Prostate gland (tissue), 2 donors: ENCODE measurements at regions not wholly inside any gene's neighbourhood (a gene's known extent, or its start where the extent isn't known, plus 50 kb on each side); places are given as distances from the start of the nearest gene placed in this dataset.

Source experiments
- DNase-seq: peaks from one replicate; pipeline ENCODE4 v3.0.0-alpha.2; 2019; ENCODE audit warnings: low spot score
- H3K27ac ChIP-seq, 2 donors: fragments of 200-600 bp; sonication (generic); 2 replicates each; pipeline ENCODE4 v1.5.1; 2017 to 2019
- H3K27me3 ChIP-seq: fragments of 200-600 bp; sonication (generic); replicated peaks from 2 replicates; pipeline ENCODE4 v1.5.1; 2019; ENCODE audit not compliant: insufficient read depth
- H3K36me3 ChIP-seq, 2 donors: fragments of 200-600 bp; sonication (generic); 1 replicate in 1 of 2; 2 replicates in 1 of 2; pipeline versions ENCODE4 v1.5.1 to v1.8.1; 2017 to 2019
- H3K4me1 ChIP-seq: fragments of 200-600 bp; sonication (generic); replicated peaks from 2 replicates; pipeline ENCODE4 v1.5.1; 2019
- H3K4me3 ChIP-seq, 2 donors: fragments of 200-600 bp; sonication (generic); 2 replicates each; pipeline ENCODE4 v1.5.1; 2017 to 2019
- H3K9me3 ChIP-seq: fragments of 200-600 bp; sonication (generic); 2 replicates; pipeline ENCODE4 v1.5.1; 2017
- POLR2A ChIP-seq: fragments of 450-650 bp; IDR thresholded peaks from one replicate; pipeline ENCODE4 v1.6.1; 2016; ENCODE audit warnings: antibody characterized with exemption, mild to moderate bottlenecking
- POLR2AphosphoS5 ChIP-seq: sonication (generic); formaldehyde crosslinking; IDR thresholded peaks from one replicate; pipeline ENCODE4 v1.6.1; 2017; ENCODE audit warnings: antibody characterized with exemption
- WGBS: methylation state at CpG from one replicate; pipeline ENCODE4 v1.1.5; 2018; 5-methylcytosine and 5-hydroxymethylcytosine counted together
- intact Hi-C: fragments of 100-400 bp; cut with DNase I; formaldehyde crosslinking; loops from one replicate; pipeline ENCODE4 v1.14.2; 2022
- TF ChIP-seq, protein P1 (sequence below), 4 experiments: fragments of 200-600 bp in 2 of 4; fragments of 450-650 bp in 2 of 4; sonication (generic) in 2 of 4; IDR thresholded peaks; 1 replicate in 3 of 4; 2 replicates in 1 of 4; pipeline ENCODE4 v1.5.1; 2016 to 2019; ENCODE audit warnings: antibody characterized with exemption in 4 of 4, mild to moderate bottlenecking in 2 of 4, moderate library complexity in 2 of 4

GRCh38 chr21:37982496-37983318, 66.5 kb upstream of the KCNJ6 start:
- intact Hi-C loops = no loop called here
- no peak for TF ChIP-seq POLR2A
- TF ChIP-seq, protein P1, sequence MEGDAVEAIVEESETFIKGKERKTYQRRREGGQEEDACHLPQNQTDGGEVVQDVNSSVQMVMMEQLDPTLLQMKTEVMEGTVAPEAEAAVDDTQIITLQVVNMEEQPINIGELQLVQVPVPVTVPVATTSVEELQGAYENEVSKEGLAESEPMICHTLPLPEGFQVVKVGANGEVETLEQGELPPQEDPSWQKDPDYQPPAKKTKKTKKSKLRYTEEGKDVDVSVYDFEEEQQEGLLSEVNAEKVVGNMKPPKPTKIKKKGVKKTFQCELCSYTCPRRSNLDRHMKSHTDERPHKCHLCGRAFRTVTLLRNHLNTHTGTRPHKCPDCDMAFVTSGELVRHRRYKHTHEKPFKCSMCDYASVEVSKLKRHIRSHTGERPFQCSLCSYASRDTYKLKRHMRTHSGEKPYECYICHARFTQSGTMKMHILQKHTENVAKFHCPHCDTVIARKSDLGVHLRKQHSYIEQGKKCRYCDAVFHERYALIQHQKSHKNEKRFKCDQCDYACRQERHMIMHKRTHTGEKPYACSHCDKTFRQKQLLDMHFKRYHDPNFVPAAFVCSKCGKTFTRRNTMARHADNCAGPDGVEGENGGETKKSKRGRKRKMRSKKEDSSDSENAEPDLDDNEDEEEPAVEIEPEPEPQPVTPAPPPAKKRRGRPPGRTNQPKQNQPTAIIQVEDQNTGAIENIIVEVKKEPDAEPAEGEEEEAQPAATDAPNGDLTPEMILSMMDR (IDR thresholded peaks at IDR 0.05) = no peak
- no peak for TF ChIP-seq POLR2AphosphoS5
- H3K27ac ChIP-seq = no peak overlapping the region
- no peaks in the 10 kb centered on the region for H3K4me1 ChIP-seq
- no peaks in the 10 kb centered on the region for H3K9me3 ChIP-seq
- no peaks in the 10 kb centered on the region for H3K36me3 ChIP-seq
- no peak overlapping the region for H3K4me3 ChIP-seq
- DNase-seq = no peak
- WGBS = 67% methylated on average over 2 of the region's 2 CpGs
- no peaks in the 10 kb centered on the region for H3K27me3 ChIP-seq

- 50% methylated on average over 5 of the region's 5 CpGs for WGBS
- intact Hi-C loops = no loop called here
- Histone ChIP-seq H3K27me3 (no peaks in the 10 kb centered on the region), H3K4me1 (no peaks in the 10 kb centered on the region), H3K9me3 (no peaks in the 10 kb centered on the region), H3K27ac (no peak overlapping the region), H3K36me3 (no peaks in the 10 kb centered on the region), H3K4me3 (no peak overlapping the region)
- TF ChIP-seq POLR2A (no peak), POLR2AphosphoS5 (no peak)
- TF ChIP-seq, protein P1 (IDR thresholded peaks at IDR 0.05) = no peak
- no peak for DNase-seq
Measured at GRCh38 chr21:37983336-37984095, 67.3 kb upstream of the KCNJ6 start.

- no peak overlapping the region for H3K27ac ChIP-seq
- TF ChIP-seq, protein P1 (IDR thresholded peaks at IDR 0.05) = no peak
- TF ChIP-seq POLR2A (no peak), POLR2AphosphoS5 (no peak)
- 61% methylated on average over 2 of the region's 2 CpGs for WGBS
- H3K36me3 ChIP-seq = no peaks in the 10 kb centered on the region
- H3K9me3 ChIP-seq = no peaks in the 10 kb centered on the region
- H3K4me3 ChIP-seq = no peak overlapping the region
- no peak for DNase-seq
- no peaks in the 10 kb centered on the region for H3K4me1 ChIP-seq
- intact Hi-C loops = no loop called here
- no peaks in the 10 kb centered on the region for H3K27me3 ChIP-seq
Measured at GRCh38 chr21:37984416-37984815, 68.2 kb upstream of the KCNJ6 start.

DNA sequence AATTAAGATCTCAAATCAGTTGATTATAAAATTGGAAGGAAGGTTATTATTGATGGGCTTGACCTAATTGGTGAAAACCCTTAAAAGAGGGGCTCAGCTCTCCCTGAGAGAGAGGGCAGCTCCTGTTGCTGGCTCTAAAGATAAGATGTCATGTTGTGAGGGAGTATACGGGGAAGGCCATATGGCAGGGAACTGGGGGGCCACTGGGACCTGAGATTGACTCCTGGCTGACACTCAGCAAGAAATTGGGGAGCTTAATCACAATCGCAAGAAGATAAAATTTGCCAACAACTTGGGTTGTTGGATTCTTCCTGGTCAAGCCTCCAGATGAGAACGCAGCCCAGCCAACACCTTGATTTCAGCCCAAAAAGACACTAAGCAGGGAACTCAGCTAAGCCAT, 69.7 kb upstream of the KCNJ6 start:
- no peaks in the 10 kb centered on the region for H3K36me3 ChIP-seq
- H3K27me3 ChIP-seq = no peaks in the 10 kb centered on the region
- no peak overlapping the region for H3K4me3 ChIP-seq
- no peaks in the 10 kb centered on the region for H3K4me1 ChIP-seq
- no peak for TF ChIP-seq POLR2A
- TF ChIP-seq, protein P1 (IDR thresholded peaks at IDR 0.05) = no peak
- no peak for TF ChIP-seq POLR2AphosphoS5
- H3K27ac ChIP-seq = no peak overlapping the region
- intact Hi-C loops = no loop called here
- H3K9me3 ChIP-seq = no peaks in the 10 kb centered on the region
- no peak for DNase-seq
- 55% methylated on average over 3 of the region's 3 CpGs for WGBS
